ENCODE measurements at regions not wholly inside any gene's neighbourhood (a gene's known extent, or its start where the extent isn't known, plus 50 kb on each side); places are given as distances from the start of the nearest gene placed in this dataset.

DNA sequence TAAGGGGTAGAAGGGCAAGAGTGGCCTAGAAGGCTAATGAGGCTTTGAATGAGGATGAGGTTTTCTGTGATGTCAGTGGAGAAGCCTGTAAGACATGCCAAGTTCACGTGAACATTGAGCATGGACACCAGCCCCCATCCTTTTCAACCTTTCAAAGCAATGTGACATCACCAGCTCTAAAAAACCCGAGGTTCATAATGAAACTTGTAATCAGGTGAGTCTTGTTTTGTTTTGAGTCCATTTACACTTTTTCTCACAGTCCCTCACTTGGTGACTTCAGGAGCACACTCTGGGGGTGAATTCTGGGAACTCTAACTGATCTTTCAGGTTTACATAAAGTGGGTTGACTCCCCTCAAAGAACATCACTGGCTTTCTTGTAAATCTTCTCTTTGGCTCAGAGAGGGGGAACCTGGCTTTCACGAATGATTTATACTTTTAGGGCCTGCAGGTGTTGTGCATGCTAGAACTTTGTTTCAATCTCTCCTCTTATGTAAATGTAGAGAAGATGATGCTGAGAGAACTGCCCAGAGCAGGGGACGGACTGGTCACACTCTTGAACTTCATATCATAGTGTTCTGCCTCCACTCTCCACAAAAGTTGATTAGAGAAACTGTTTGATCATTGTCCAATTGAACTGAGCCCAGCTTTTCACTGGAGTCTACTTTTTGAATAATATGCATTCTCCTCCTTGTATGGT lies 224.7 kb upstream of the SATB1 start:
- no peak overlapping the region for H3K4me3 ChIP-seq (ENCODE audit: low read depth, low read length)
- peak; percentile 29 for DNase-seq (ENCODE audit: low read depth)
- TF ChIP-seq, protein P1, sequence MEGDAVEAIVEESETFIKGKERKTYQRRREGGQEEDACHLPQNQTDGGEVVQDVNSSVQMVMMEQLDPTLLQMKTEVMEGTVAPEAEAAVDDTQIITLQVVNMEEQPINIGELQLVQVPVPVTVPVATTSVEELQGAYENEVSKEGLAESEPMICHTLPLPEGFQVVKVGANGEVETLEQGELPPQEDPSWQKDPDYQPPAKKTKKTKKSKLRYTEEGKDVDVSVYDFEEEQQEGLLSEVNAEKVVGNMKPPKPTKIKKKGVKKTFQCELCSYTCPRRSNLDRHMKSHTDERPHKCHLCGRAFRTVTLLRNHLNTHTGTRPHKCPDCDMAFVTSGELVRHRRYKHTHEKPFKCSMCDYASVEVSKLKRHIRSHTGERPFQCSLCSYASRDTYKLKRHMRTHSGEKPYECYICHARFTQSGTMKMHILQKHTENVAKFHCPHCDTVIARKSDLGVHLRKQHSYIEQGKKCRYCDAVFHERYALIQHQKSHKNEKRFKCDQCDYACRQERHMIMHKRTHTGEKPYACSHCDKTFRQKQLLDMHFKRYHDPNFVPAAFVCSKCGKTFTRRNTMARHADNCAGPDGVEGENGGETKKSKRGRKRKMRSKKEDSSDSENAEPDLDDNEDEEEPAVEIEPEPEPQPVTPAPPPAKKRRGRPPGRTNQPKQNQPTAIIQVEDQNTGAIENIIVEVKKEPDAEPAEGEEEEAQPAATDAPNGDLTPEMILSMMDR (IDR thresholded peaks at IDR 0.05; ENCODE audit: low read depth, low read length, missing control alignments), result no peak

DNA sequence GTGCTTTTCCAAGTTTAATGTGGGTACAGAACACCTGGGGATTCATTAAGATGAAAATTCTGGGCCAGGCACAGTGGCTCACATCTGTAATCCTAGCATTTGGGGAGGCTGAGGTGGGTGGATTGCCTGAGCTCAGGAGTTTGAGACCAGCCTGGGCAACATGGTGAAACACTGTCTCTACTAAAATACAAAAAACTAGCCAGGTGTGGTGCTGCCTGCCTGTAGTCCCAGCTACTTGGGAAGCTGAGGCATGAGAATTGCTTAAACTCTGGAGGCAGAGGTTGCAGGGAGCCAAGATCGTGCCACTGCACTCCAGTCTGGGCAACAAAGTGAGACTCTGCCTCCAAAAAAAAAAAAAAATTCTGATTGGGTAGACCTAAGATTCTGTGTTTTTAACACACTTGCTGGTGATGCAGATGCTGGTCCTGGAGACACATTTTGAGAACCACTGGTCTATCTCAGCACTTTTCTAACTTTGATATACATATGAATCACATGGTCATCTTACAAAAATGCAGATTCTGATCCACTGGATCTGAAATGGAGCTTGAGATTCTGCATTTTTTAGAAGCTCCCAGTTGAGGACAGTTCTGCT lies 223.8 kb upstream of the SATB1 start:
- TF ChIP-seq, protein P1 (IDR thresholded peaks at IDR 0.05; ENCODE audit: low read depth, low read length, missing control alignments), result no peak
- DNase-seq (ENCODE audit: low read depth), result no peak
- H3K4me3 ChIP-seq (ENCODE audit: low read depth, low read length), result no peak overlapping the region

DNA sequence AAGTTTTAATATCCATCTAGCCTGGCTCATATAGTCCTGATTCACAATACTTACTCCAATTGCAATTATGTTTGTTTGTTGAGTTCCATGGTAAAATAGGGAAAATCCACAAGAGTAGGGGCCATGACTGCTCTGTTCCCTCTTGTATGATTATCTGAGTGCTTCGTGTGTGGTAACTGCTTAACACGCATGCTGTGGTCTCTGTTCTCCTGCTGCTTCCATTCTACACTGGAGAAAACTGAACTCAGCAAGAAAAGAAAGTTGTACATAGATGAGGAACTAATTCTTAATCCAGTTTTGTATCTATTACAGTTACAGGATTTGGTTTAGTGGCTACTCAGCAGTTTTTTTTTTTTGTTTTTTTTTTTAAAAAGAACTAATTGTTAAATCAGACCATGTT lies 223.0 kb upstream of the SATB1 start:
- no peak for DNase-seq (ENCODE audit: low read depth)
- H3K4me3 ChIP-seq (ENCODE audit: low read depth, low read length), result no peak overlapping the region
- TF ChIP-seq, protein P1 (IDR thresholded peaks at IDR 0.05; ENCODE audit: low read depth, low read length, missing control alignments), result no peak

GRCh38 chr3:18645619-18646018 lies 220.5 kb upstream of the SATB1 start:
- TF ChIP-seq, protein P1 (IDR thresholded peaks at IDR 0.05; ENCODE audit: low read depth, low read length, missing control alignments), result no peak
- no peak overlapping the region for H3K4me3 ChIP-seq (ENCODE audit: low read depth, low read length)
- no peak for DNase-seq (ENCODE audit: low read depth)

DNA sequence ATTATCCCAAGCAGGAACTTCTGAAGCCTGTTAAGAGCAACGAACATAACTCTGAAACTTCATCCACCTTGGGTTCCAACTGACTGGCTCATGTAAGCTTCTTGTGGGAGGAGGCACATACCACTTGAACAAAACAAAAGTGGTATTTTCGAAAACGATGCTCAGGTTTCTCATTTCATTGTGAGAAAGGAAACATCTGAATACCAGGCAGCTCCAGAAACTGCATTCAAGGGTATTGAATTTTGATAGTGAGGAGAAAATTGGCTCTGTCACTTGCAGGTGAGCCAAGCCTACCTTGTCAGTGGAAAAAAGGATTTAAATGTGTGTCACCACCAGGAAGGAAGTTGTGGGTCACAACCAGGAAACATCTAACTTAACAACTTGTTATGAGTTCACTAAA lies 218.1 kb upstream of the SATB1 start:
- no peak overlapping the region for H3K4me3 ChIP-seq (ENCODE audit: low read depth, low read length)
- DNase-seq (ENCODE audit: low read depth), result no peak
- TF ChIP-seq, protein P1 (IDR thresholded peaks at IDR 0.05; ENCODE audit: low read depth, low read length, missing control alignments), result no peak

- no peak overlapping the region for H3K4me3 ChIP-seq (ENCODE audit: low read depth, low read length)
- TF ChIP-seq, protein P1 (IDR thresholded peaks at IDR 0.05; ENCODE audit: low read depth, low read length, missing control alignments), result no peak
- no peak for DNase-seq (ENCODE audit: low read depth)
Observed at GRCh38 chr3:18641916-18642315, 216.8 kb upstream of the SATB1 start.

DNA sequence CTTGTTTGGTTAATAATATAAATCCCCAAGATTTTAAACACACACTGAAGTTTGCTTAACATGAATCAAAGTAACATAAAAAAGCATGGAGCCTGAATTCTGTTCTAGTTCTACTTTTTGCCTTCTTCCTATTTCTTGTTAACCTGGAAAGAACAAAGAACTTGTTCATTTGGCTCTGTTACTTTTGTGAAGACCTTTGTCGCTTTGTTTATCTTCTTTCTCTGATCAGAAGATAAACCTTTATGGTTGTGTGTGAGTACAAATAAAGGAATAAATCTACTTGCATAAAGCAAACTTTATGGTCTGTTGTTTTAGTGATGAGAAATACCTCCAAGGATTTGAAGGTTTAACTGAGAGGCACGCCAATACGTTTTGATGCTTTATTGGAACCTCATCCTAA lies 210.1 kb upstream of the SATB1 start:
- no peak overlapping the region for H3K4me3 ChIP-seq (ENCODE audit: low read depth, low read length)
- TF ChIP-seq, protein P1 (IDR thresholded peaks at IDR 0.05; ENCODE audit: low read depth, low read length, missing control alignments), result no peak
- DNase-seq (ENCODE audit: low read depth), result no peak

All from GM12864 (cell line).